HG03460 (cell line): ENCODE measurements at regions not wholly inside any gene's neighbourhood (a gene's known extent, or its start where the extent isn't known, plus 50 kb on each side); places are given as distances from the start of the nearest gene placed in this dataset.
A peak's percentile ranks its signal among the peaks of the same experiment; 100 is the strongest.
"Not testable (repeated sequence)": the region's sequence is repeated elsewhere in the genome, so short reads cannot be mapped to it uniquely, and the experiment has no call there.

Source experiments
- ATAC-seq: cut with Tn5 transposase; IDR thresholded peaks from one replicate; pipeline ENCODE4 v1.9.1; 2021; ENCODE audit not compliant: unreplicated experiment

DNA sequence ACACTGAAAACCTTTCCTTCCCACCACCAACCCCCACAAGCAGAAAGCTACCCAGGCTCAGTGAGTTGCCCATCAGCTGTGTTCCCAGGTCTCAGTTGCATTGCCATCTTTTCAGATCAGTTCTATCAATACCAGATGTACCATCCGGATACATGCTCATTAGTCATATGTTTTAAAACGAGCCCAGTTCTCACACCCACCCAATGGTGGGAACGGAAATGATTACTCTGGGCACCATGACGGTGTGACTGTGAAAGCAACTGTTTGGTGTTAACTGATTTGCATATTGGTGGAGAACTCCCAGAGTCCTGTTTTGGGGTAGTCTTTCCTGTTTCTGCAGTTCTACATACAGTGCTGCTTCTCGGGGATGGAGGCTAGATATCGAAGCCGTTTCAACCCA is 212.3 kb downstream of the TRIM36 start:
- ATAC-seq = peak; percentile 68

DNA sequence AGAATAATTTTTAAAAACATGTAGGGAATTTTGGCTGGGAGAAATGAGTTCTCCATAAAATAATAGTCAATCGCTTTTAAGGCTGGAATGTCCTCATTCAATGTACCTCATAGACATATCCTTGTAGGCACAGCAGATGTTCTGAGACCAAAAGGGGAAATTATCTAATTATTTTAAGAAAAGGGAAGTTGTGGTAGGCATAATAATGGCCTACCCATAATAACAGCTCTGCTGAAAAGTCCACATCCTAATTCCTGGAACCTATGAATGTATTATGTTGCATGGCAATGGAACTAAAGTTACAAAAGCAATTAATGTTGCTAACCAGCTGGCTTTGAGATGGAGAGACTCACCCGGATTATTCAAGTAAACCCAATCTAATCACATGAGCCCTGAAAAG is 216.1 kb downstream of the TRIM36 start:
- ATAC-seq = no peak

DNA sequence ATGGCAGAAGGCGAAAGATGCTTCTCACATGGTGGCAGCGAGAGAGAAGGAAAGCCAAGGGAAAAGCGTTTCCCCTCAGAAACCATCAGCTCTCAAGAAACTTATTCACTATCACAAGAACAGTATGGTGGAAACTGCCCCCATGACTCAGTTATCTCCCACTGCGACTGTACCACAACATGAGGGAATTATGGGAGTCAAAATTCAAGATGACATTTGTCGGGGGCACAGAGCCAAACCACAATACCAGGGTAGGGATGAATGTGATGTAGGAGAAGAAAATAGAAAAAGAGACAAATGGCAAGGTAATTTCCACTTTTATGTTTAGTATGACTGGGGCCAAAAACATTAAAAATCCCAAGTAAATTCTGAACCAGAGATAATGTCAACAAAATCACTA is 216.8 kb downstream of the TRIM36 start:
- no peak for ATAC-seq

DNA sequence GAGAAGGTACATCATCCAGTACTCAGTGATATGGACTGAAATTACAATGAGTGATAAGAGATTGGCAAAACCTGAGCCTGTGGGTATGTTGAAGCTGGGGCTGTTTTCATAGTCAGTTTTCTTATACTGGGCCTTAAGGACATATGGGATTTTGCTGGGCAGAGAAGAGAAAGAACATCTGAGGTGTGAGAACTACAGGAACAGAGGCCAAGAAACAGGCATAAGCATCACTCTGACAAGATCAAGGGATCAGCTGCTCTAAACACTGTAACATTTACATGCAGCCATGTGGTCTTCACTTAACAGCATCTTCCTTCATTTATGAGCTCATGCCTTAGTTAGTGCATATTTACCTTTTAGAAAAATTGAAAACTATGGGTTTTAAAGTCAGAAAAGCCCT is 220.0 kb downstream of the TRIM36 start:
- no peak for ATAC-seq

DNA sequence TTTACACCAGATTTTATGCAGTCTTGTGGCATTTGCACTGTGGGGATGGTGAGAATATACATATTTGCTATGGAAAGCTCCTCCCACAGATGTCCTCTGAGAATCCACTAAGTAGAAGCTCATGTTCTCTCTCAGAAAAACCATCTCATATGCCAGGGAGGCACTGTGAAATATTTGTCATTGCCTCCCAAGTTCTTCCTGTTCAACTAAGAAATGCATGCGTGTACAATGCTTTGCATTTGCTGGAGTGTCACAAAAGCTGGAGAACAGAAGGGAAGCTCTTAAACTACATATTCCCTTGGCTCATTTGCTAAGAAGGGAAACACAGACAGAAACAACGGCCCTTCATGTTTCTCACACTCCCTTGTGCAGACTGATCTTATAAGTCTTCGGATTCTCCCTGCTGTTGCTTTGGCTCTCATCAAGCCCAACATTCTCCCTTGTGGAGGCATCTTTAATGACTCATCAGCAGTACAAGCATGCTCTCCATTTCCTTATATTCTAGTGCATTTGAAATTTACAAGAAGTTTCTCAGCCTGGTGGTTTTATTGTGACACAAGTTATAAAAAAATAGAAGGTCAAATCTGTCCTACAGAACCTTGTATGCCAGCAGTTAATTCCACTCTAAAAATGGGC is 220.6 kb downstream of the TRIM36 start:
- no peak for ATAC-seq

DNA sequence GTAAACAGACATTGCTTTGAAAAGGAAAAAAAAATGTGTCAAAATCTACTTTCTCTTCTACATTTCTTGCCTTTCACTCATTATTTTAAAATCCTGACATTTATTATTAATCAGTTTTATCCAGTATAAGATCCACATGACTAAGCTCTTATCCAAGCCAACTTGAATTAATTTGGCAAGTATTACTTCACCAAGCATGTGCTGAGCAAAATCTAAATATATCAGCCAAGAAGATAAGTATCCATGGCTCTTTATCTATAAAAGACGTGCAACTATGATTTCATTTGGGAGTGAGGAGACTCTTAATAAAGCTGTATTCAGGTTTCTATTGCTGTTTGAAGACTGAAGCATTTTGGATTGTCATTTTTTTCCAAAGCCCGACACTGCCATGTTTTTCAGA is 221.3 kb downstream of the TRIM36 start:
- ATAC-seq = no peak

DNA sequence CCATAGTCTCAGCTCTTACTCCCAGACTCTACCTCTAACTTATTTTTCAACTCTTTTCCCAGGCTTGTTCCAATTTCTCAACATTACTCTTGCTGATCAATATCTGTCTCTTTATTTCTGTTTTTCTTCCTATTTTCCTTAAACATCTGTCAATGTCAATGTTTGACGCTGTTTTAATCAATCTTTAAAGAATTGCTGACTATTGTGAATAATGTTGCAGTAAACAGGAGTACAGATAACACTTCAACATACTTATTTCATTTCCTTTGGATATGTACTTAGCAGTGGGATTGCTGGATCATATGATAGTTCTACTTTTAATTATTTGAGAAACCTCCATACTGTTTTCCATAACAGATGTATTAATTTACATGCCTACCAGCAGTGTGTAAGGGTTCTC is 229.0 kb downstream of the TRIM36 start:
- ATAC-seq = no peak

DNA sequence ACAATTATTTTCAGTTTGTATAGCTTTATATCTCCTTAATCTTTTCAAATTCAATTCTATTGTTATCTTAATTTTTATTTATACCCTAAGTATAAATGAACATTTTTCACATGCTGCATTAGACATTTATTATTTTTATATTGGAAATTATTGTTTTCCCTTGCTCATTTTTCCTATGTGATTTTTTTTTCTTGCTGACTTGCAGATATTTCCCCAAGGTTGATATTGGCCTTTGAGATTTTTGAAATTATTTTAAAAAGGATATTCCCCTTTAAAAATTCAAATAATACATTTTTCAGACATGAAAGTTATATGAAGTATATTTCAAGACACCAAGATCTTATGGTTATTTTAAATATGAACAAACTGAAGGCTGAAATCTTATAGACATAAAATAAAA is 234.2 kb downstream of the TRIM36 start:
- ATAC-seq = no peak

DNA sequence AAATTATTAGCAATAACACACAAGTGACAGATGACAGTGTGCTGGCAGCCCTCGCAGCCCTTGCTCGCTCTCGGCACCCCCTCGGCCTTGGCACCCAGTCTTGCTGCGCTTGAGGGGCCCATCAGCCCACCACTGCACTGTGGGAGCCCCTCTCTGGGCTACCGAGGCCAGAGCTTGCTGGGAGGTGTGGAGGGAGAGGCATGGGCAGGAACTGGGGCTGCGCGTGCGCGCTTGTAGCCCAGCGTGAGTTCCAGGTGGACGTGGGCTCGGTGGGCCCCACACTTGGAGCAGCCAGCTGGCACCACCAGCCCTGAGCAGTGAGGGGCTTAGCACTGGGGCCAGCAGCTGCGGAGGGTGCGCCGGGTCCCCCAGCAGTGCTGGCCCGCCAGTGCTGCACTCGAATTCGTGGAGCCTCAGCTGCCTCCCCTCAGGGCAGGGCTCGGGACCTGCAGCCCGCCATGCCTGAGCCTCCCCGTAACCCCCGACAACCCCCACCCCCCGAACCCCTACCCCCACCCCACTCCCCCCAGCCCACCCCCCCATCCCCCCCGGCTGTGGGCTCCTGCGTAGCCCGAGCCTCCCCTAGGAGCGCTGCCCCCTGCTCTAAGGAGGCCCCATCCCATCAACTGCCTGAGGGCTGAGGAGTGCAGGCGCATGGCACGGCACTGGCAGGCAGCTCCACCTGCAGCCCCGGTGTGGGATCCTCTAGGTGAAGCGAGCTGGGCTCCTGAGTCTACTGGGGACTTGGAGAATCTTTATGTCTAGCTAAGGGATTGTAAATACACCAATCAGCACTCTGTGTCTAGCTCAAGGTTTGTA is 240.9 kb downstream of the TRIM36 start:
- no peak for ATAC-seq

DNA sequence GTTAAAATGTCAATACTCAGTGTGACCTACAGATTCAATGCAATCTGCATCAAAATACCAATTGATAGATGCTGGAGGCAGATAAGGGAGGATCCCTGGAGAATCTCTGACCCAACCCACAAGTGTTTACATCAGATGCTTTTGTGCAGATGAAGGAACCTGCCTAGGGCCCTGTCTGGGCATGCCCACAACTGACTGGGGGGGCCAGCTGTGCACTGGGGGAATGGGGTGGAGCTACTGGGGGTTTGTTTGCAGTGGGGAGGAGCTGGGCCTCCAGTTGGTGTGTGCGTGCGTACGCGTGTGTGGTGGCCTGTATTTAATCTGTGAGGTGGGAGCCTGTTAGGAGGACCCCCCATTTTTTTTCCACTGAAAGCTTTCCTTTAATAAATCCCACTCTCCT is 244.9 kb downstream of the TRIM36 start:
- ATAC-seq = no peak

DNA sequence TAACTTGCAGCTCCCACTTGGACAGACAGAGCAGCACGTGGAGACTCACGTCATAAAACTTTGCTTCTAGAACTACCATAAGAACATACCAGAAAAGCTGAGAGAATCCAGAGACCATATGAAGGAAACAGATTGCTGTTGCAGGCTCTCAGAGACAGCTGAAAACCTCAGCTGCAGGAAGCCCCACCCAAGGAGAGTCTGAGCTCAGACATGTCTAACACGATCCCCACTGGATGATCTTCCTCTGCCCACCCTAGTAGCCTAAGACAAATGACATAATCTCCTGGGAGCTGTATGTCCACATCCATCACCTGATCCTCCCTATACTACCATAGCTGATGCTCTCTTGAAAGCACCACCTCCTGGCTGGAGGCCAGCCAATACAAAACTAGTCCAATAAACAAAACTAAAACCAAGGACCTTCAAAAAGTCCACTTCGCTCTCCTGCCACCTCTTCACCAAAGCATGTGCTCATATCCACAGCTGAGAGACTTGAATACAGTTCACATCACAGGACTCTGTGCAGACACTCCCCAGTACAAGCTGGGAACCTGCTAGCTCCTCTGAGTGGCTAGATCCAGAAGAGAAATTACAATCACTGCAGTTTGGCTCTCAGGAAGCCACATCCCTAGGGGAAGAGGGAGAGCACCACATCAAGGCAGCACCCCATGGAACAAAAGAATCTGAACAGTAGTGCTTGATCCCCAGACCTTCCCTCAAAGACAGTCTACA is 257.4 kb downstream of the TRIM36 start:
- ATAC-seq = no peak

DNA sequence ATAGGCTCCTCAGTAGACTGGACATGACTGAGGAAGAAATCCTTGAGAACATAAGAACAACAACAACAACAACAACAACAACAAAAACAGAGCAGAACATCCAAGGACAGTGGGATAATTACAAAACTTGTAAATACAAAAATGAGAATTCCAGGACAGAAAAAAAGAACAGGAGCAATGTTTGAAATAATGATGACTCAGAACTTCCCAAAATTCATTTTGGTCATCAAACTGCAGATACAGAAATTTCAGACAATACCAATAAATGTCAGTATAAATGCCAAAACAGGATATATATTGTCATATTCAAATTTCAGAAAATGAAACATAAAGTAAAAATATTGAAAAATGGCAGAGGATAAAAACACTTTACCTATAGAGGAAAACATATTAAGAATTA is 259.0 kb downstream of the TRIM36 start:
- no peak for ATAC-seq

DNA sequence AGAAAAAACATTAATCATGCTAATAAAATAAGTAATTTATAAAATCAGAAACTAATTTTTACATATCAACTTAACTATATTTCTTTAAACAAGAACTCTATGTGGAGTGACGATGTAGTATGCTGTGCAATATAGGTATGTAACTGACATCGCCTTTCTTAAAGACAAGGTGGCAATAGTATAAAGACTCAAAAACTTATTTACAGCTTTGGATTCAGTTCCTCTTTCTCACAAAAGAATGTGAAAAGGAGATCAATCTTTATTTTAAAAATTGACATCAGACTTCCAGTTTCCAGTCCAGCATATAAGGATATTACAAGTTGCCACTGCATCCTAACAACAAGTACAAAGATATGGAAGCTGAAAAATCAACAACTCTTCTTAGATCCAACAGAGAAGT is 260.3 kb downstream of the TRIM36 start:
- ATAC-seq = no peak

DNA sequence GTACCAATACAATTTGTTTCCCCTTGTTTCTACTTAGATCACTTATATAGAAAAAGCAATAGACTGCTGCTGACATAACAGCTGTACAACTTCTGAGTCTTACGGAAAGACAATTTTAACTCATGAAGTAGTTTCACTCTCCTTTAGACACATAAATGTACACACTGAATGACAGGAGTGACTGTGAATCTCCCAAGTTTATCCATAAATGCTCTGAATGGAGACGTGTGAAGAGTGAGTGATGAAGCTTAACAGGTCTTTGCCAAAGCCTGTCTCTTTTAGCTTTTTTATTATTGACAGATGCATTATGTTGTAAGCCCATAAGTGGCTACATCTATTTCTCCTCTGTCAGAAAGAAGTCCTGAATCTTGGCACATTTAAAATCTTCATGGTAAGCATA is 265.9 kb downstream of the TRIM36 start:
- no peak for ATAC-seq

DNA sequence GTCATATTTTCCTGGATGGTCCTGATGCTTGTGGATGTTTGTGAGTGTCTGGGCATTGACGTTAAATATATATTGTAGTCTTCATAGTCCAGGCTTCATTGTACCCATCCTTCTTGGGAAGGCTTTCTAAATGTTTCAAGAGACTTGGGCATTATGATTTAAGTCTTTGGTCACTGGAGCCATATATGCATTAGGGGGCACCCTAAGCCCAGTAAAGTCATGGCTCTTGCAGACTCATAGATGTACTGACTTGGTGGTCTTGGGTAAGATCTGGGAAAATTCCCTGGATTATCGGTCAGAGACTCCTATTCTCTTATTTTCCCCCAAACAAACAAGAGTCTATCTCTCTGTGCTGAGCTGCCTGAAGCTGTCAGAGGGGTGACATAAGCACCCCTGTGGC is 271.1 kb downstream of the TRIM36 start:
- no peak for ATAC-seq

DNA sequence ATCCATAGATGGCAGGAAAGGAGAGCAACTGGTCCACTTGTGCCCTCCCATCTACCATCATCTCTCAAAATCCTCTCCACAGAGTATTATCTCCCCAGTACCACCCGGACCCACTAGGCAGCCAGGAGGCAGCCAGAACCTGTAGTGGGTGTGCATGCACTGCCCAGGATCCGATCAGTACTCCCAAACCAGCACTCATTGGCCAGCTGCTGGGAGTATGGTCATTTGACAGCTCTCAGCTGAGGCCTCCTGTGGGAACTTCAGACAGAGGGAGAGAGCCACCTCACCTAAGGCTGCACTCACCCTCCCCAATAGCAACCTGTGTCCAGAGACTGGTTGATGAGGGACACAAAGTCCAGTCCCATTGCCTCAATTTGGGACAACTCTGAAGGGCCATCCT is 286.0 kb downstream of the TRIM36 start:
- ATAC-seq = no peak

DNA sequence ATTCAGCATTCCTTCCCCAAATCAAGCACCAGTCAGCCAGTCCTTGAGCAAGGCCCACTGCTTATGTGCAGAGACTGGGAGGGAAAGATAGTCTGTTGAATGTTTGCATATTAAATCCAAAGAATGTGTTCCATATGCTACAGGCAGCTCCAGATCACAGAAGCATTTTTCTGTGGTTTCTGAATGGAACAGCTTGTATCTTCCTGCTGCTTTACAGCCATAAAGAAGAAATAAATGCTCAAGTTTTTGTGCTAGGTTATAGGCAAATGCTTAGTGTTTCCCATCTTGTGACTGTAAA is 310.3 kb downstream of the TRIM36 start:
- ATAC-seq = no peak

DNA sequence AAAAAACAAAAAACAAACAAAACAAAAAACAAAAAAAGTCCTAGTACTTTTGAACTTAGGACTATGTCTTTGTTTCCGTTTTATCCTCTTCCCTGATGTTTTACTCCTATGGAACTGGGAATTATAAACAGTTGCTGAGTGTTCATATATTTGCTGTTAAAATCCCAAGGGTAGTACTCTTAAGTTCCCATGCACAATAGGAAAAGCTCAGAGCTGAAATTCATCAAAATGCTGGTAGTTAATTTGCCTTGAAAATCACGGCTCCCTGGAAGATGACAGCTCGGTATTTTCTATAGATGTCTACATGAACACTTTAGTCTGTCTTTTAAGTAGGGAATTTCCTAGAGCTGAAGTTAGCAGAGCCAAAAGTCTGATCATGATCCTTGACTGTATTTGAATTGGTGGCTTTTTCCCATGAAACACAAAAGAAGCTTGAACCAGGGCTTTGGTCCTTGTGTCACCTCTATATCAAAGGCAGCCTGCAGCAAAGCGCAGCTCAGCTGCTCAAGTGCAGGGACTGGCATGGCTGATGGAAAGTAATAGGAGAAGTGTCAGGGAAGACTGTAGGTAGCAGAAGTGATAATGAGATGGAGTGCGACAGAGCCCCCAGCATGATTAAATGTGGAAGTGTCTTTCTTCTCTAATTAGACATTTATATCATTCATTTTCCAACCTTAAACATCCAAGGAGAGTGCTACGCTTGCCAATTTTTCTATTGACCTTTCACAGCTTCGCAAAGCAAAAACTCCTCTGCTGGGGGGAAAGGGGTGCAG is 310.9 kb downstream of the TRIM36 start:
- ATAC-seq = no peak

DNA sequence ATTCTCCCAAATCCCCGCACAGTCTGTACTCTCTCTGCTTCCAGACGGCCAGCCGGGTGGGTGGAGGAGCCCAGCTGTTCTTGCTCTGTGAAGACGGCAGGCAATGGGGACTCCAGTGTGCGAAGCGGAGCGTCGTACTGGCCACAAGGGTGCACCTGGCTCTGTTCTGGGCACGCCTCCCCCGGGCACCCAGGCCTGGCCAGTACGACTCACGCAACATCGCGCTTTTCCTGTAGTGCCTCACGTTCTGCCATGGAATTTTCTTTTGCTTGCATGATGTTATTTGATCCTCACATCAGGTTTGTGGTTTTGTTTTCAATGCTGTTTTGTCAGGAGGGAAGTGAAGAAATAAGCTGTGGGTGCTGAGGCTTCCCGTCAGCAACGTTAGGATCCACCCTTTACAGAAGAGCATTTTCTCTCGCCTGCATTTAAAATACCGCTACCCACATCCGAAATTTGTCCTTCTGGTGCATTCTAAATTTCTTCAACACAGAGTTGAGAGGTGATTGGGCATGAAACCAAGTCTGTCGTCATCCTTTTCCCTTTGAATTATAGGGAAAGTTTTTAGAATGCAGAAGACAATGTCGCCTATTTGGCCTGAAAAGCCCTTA is 311.7 kb downstream of the TRIM36 start:
- ATAC-seq = no peak

DNA sequence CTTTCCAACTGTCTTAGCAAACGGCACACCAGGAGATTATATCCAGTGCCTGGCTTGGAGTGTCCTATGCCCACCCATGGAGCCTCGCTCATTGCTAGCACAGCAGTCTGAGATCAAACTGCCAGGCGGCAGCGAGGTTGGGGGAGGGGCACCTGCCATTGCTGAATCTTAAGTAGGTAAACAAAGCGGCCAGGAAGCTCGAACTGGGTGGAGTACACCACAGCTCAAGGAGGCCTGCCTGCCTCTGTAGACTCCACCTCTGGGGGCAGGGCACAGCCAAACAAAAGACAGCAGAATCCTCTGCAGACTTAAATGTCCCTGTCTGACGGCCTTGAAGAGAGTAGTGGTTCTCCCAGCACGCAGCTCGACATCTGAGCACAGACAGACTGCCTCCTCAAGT is 325.0 kb downstream of the TRIM36 start:
- not testable (repeated sequence) for ATAC-seq

DNA sequence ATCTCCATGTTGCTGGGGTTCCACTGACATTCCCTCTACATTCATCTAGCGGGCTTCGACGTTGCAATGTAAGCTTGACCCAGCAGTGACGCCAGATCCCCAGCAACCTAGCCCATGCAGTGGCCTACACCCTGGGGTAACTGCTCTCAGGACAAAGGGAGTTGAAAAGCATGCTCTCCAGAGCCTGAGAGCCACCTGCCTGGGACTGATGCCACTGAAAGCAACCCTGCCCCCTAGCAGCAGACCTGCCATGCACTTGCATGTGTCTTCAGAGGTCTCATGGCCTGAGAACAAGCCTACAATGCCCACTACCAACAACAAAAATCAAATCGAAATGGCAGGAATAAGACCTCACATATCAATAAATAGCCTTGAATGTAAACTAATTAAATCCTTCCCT is 330.3 kb downstream of the TRIM36 start:
- no peak for ATAC-seq
